Thyroid gland (tissue), 4 donors: ENCODE measurements at regions not wholly inside any gene's neighbourhood (a gene's known extent, or its start where the extent isn't known, plus 50 kb on each side); places are given as distances from the start of the nearest gene placed in this dataset.
A peak's percentile ranks its signal among the peaks of the same experiment; 100 is the strongest.

Experiments used
- DNase-seq, 2 donors: peaks; one replicate each; pipeline ENCODE4 v3.0.0-alpha.2; 2019
- H3K27ac ChIP-seq, 3 donors: fragments of 200-600 bp; sonication (generic); 1 replicate in 2 of 3; 2 replicates in 1 of 3; pipeline ENCODE4 v1.5.1; 2016 to 2019; ENCODE audit warnings: mild to moderate bottlenecking in 1 of 3, moderate library complexity in 1 of 3
- H3K27me3 ChIP-seq: fragments of 200-600 bp; sonication (generic); one replicate; pipeline ENCODE4 v1.5.1; 2019
- H3K36me3 ChIP-seq, 2 donors: fragments of 200-600 bp; sonication (generic); one replicate each; pipeline ENCODE4 v1.5.1; 2016 to 2019
- H3K4me1 ChIP-seq, 2 donors: fragments of 200-600 bp; sonication (generic); one replicate each; pipeline ENCODE4 v1.5.1; 2017 to 2019
- H3K4me3 ChIP-seq, 3 donors: fragments of 200-600 bp; sonication (generic); replicated peaks in 1 of 3; 1 replicate in 2 of 3; 2 replicates in 1 of 3; pipeline ENCODE4 v1.5.1; 2016; ENCODE audit warnings: mild to moderate bottlenecking in 1 of 3
- H3K9me3 ChIP-seq: fragments of 200-600 bp; sonication (generic); one replicate; pipeline ENCODE4 v1.5.1; 2017
- CTCF ChIP-seq, 6 experiments: fragments of 200-600 bp in 3 of 6; fragments of 450-650 bp in 3 of 6; sonication (generic) in 3 of 6; IDR thresholded peaks; one replicate each; pipeline ENCODE4 v1.5.1; 2016 to 2019; ENCODE audit warnings: antibody characterized with exemption in 6 of 6, mild to moderate bottlenecking in 2 of 6, inconsistent platforms in 1 of 6, moderate library complexity in 1 of 6
- POLR2A ChIP-seq, 2 donors: fragments of 450-650 bp; IDR thresholded peaks; one replicate each; pipeline ENCODE4 v1.6.1; 2017; ENCODE audit warnings: antibody characterized with exemption in 2 of 2, mild to moderate bottlenecking in 2 of 2, moderate library complexity in 1 of 2
- WGBS, 2 donors: methylation state at CpG; one replicate each; pipeline ENCODE4 v1.1.5; 2017; 5-methylcytosine and 5-hydroxymethylcytosine counted together
- intact Hi-C: fragments of 100-400 bp; cut with DNase I; formaldehyde crosslinking; loops from one replicate; pipeline ENCODE4 v1.15.1; 2023

GRCh38 chr6:113622254-113622653 is 234.9 kb upstream of the MARCKS start:
- DNase-seq: no peak

GRCh38 chr6:113623129-113623528 is 234.0 kb upstream of the MARCKS start:
- Histone ChIP-seq H3K36me3 (no peaks in the 10 kb centered on the region), H3K27me3 (no peaks in the 10 kb centered on the region), H3K4me1 (no peaks in the 10 kb centered on the region), H3K4me3 (no peak overlapping the region), H3K9me3 (no peaks in the 10 kb centered on the region), H3K27ac (no peak overlapping the region)
- DNase-seq: no peak
- intact Hi-C loops: no loop called here
- TF ChIP-seq POLR2A (IDR thresholded peaks at IDR 0.05) (no peak), CTCF (IDR thresholded peaks at IDR 0.05) (no peak)

More at GRCh38 chr6:113622254-113622653, 234.9 kb upstream of the MARCKS start:
- no peak overlapping the region for H3K27ac ChIP-seq
- WGBS, 2 donors: 83% methylated on average over 5 of the region's 5 CpGs
- H3K4me1 ChIP-seq: no peaks in the 10 kb centered on the region
- H3K27me3 ChIP-seq: no peaks in the 10 kb centered on the region
- H3K9me3 ChIP-seq: no peaks in the 10 kb centered on the region
- no peak overlapping the region for H3K4me3 ChIP-seq
- intact Hi-C loops: no loop called here
- no peak for TF ChIP-seq CTCF (IDR thresholded peaks at IDR 0.05)
- TF ChIP-seq POLR2A (IDR thresholded peaks at IDR 0.05): no peak
- no peaks in the 10 kb centered on the region for H3K36me3 ChIP-seq

GRCh38 chr6:113625850-113626249 is 231.3 kb upstream of the MARCKS start:
- Histone ChIP-seq H3K36me3 (no peaks in the 10 kb centered on the region), H3K4me3 (no peak overlapping the region), H3K9me3 (no peaks in the 10 kb centered on the region), H3K27ac (no peak overlapping the region), H3K4me1 (peaks cover 0 to 3% of the 10 kb centered on the region in 2 donors), H3K27me3 (no peaks in the 10 kb centered on the region)
- intact Hi-C loops: no loop called here
- DNase-seq: no peak
- TF ChIP-seq CTCF (IDR thresholded peaks at IDR 0.05) (no peak), POLR2A (IDR thresholded peaks at IDR 0.05) (no peak)
- 87 to 90% methylated on average over 3 of the region's 3 CpGs for WGBS, 2 donors

GRCh38 chr6:113626475-113626874 is 230.7 kb upstream of the MARCKS start:
- TF ChIP-seq POLR2A (IDR thresholded peaks at IDR 0.05) (no peak), CTCF (IDR thresholded peaks at IDR 0.05) (no peak)
- H3K9me3 ChIP-seq: no peaks in the 10 kb centered on the region
- H3K27me3 ChIP-seq: no peaks in the 10 kb centered on the region
- intact Hi-C loops: no loop called here
- WGBS, 2 donors: 85 to 86% methylated on average over 1 of the region's 1 CpG
- H3K36me3 ChIP-seq: no peaks in the 10 kb centered on the region
- H3K4me1 ChIP-seq: peaks cover 1 to 9% of the 10 kb centered on the region in 2 donors
- H3K27ac ChIP-seq: no peak overlapping the region
- DNase-seq: peak; percentile 12 to 21
- H3K4me3 ChIP-seq: no peak overlapping the region

- peaks cover 3 to 19% of the 10 kb centered on the region in 2 donors for H3K4me1 ChIP-seq
- no peaks in the 10 kb centered on the region for H3K27me3 ChIP-seq
- intact Hi-C loops: no loop called here
- TF ChIP-seq POLR2A (IDR thresholded peaks at IDR 0.05) (no peak), CTCF (IDR thresholded peaks at IDR 0.05) (no peak)
- DNase-seq: no peak
- H3K27ac ChIP-seq: no peak overlapping the region
- H3K4me3 ChIP-seq: no peak overlapping the region
- H3K36me3 ChIP-seq: no peaks in the 10 kb centered on the region
- H3K9me3 ChIP-seq: no peaks in the 10 kb centered on the region
- WGBS, 2 donors: 95 to 97% methylated on average over 2 of the region's 2 CpGs
Observed at GRCh38 chr6:113627480-113627879, 229.7 kb upstream of the MARCKS start.
